IMR-90 (cell line): ENCODE measurements at regions not wholly inside any gene's neighbourhood (a gene's known extent, or its start where the extent isn't known, plus 50 kb on each side); places are given as distances from the start of the nearest gene placed in this dataset.

Source experiments
- ATAC-seq: fragments of 200-7000 bp; cut with Tn5 transposase; 2 replicates; pipeline ENCODE4 v1.9.1; 2020; ENCODE audit warnings: low read depth, mild to moderate bottlenecking, moderate library complexity
- BruUV-seq: library from RNA; stranded (reverse); fragments of 400-500 nt; replicated peaks from 2 replicates; lab custom pipeline; 2021; lab: Mats Ljungman, UMichigan
- CTCF ChIA-PET: fragments of 300-600 bp; formaldehyde crosslinking; extraction: SDS; loops from one replicate; lab custom pipeline; 2021; ENCODE audit warnings: antibody characterized with exemption; lab: Yijun Ruan, JAX
- POLR2A ChIA-PET: fragments of 300-600 bp; sonication (Branson Sonifier 250); formaldehyde crosslinking; loops from one replicate; lab custom pipeline; 2022; ENCODE audit warnings: antibody characterized with exemption; ENCODE audit not compliant: unreplicated experiment; lab: Charles Lee
- DNase-seq: peaks from one replicate; pipeline ENCODE4 v3.0.0; 2013
- H2AFZ ChIP-seq: replicated peaks from 2 replicates; pipeline ENCODE3; 2013; ENCODE audit warnings: low read length, mild to moderate bottlenecking; ENCODE audit not compliant: poor library complexity
- H2AK5ac ChIP-seq: 2 replicates; pipeline ENCODE4 v1.6.1; 2013; ENCODE audit warnings: low read depth, low read length, inconsistent platforms
- H2AK9ac ChIP-seq: replicated peaks from 2 replicates; pipeline ENCODE3; 2013; ENCODE audit warnings: mild to moderate bottlenecking, low read depth, low read length, moderate library complexity; ENCODE audit not compliant: poor library complexity
- H2BK120ac ChIP-seq: 2 replicates; pipeline ENCODE4 v1.6.1; 2013; ENCODE audit warnings: low read depth, low read length, inconsistent platforms
- H2BK15ac ChIP-seq: 3 replicates; pipeline ENCODE4 v1.6.1; 2013; ENCODE audit warnings: low read depth, low read length, inconsistent platforms
- H2BK20ac ChIP-seq: 2 replicates; pipeline ENCODE4 v1.6.1; 2013; ENCODE audit warnings: low read depth, mild to moderate bottlenecking, inconsistent platforms, low read length, moderate library complexity
- H2BK5ac ChIP-seq: 2 replicates; pipeline ENCODE4 v1.6.1; 2013; ENCODE audit warnings: mild to moderate bottlenecking, low read depth, low read length, inconsistent platforms; ENCODE audit not compliant: poor library complexity, severe bottlenecking
- H3K14ac ChIP-seq: replicated peaks from 2 replicates; pipeline ENCODE4 v1.6.1; 2013; ENCODE audit warnings: low read depth, low read length, inconsistent platforms
- H3K18ac ChIP-seq: 2 replicates; pipeline ENCODE4 v1.6.1; 2013; ENCODE audit warnings: low read depth, low read length, control low read depth
- H3K23ac ChIP-seq: 2 replicates; pipeline ENCODE4 v1.6.1; 2013; ENCODE audit warnings: low read depth, low read length, inconsistent platforms
- H3K27ac ChIP-seq: 2 replicates; pipeline ENCODE4 v1.5.1; 2013; ENCODE audit warnings: mild to moderate bottlenecking, control low read depth, low read length; ENCODE audit not compliant: insufficient read depth
- H3K27me3 ChIP-seq: 2 replicates; pipeline ENCODE4 v1.6.1; 2013; ENCODE audit warnings: low read length; ENCODE audit not compliant: control insufficient read depth, insufficient read depth
- H3K36me3 ChIP-seq: 2 replicates; pipeline ENCODE4 v1.6.1; 2013; ENCODE audit warnings: low read length, mixed read lengths; ENCODE audit not compliant: control insufficient read depth, insufficient read depth
- H3K4ac ChIP-seq: 2 replicates; pipeline ENCODE4 v1.6.1; 2013; ENCODE audit warnings: low read depth, low read length, inconsistent platforms
- H3K4me1 ChIP-seq: 2 replicates; pipeline ENCODE4 v1.6.1; 2013; ENCODE audit warnings: low read length, mixed read lengths; ENCODE audit not compliant: control insufficient read depth, insufficient read depth
- H3K4me2 ChIP-seq: 2 replicates; pipeline ENCODE4 v1.6.1; 2013; ENCODE audit warnings: low read depth, mild to moderate bottlenecking, control low read depth, low read length, moderate library complexity
- H3K4me3 ChIP-seq: 2 replicates; pipeline ENCODE4 v1.5.1; 2013; ENCODE audit warnings: low read depth, mild to moderate bottlenecking, control low read depth, low read length, moderate library complexity; ENCODE audit not compliant: insufficient read depth
- H3K56ac ChIP-seq: 2 replicates; pipeline ENCODE4 v1.6.1; 2013; ENCODE audit warnings: low read length, inconsistent platforms; ENCODE audit not compliant: insufficient read depth; ENCODE audit errors: extremely low read depth
- H3K79me1 ChIP-seq, 2 experiments: 2 replicates each; pipeline ENCODE4 v1.6.1; 2013; ENCODE audit warnings: low read length in 2 of 2, inconsistent platforms in 1 of 2, low read depth in 1 of 2
- H3K9ac ChIP-seq: 2 replicates; pipeline ENCODE4 v1.6.1; 2013; ENCODE audit warnings: low read depth, low read length, control low read depth
- H3K9me1 ChIP-seq: 2 replicates; pipeline ENCODE4 v1.6.1; 2013; ENCODE audit warnings: low read length, inconsistent platforms; ENCODE audit not compliant: insufficient read depth
- H3K9me3 ChIP-seq: 2 replicates; pipeline ENCODE4 v1.6.1; 2013; ENCODE audit warnings: low read length; ENCODE audit not compliant: control insufficient read depth, insufficient read depth
- H4K20me1 ChIP-seq: 2 replicates; pipeline ENCODE4 v1.6.1; 2013; ENCODE audit warnings: low read length, inconsistent platforms; ENCODE audit not compliant: insufficient read depth
- H4K5ac ChIP-seq: 2 replicates; pipeline ENCODE4 v1.6.1; 2013; ENCODE audit warnings: mild to moderate bottlenecking, low read depth, low read length, control low read depth
- H4K8ac ChIP-seq, 2 experiments: 2 replicates each; pipeline ENCODE4 v1.6.1; 2013; ENCODE audit warnings: low read depth in 2 of 2, low read length in 2 of 2, control low read depth in 1 of 2, inconsistent platforms in 1 of 2
- H4K91ac ChIP-seq: 2 replicates; pipeline ENCODE4 v1.6.1; 2013; ENCODE audit warnings: low read depth, low read length, inconsistent platforms; ENCODE audit not compliant: insufficient read depth
- BHLHE40 ChIP-seq: fragments of 150-350 bp; IDR thresholded peaks from 2 replicates; pipeline ENCODE4 v1.6.1; 2016; ENCODE audit warnings: mild to moderate bottlenecking, low read depth, low read length
- CEBPB ChIP-seq: IDR thresholded peaks from 2 replicates; pipeline ENCODE4 v1.6.1; 2012; ENCODE audit warnings: low read depth, low read length, improper control_type of control experiment
- CHD1 ChIP-seq: IDR thresholded peaks from 2 replicates; pipeline ENCODE4 v1.6.1; 2012; ENCODE audit warnings: low read depth, low read length, improper control_type of control experiment
- FOS ChIP-seq: fragments of 150-350 bp; IDR thresholded peaks from 2 replicates; pipeline ENCODE4 v1.6.1; 2016; ENCODE audit warnings: low read depth, low read length
- MAFK ChIP-seq: IDR thresholded peaks from 2 replicates; pipeline ENCODE4 v1.6.1; 2012; ENCODE audit warnings: low read depth, low read length, improper control_type of control experiment
- MAZ ChIP-seq: IDR thresholded peaks from 2 replicates; pipeline ENCODE4 v1.6.1; 2012; ENCODE audit warnings: low read depth, mild to moderate bottlenecking, low read length, improper control_type of control experiment, moderate library complexity, borderline replicate concordance
- MXI1 ChIP-seq: IDR thresholded peaks from 2 replicates; pipeline ENCODE4 v1.6.1; 2012; ENCODE audit warnings: low read depth, mild to moderate bottlenecking, low read length, moderate library complexity, borderline replicate concordance
- NFE2L2 ChIP-seq: fragments of 150-350 bp; IDR thresholded peaks from 2 replicates; pipeline ENCODE4 v1.6.1; 2016; ENCODE audit warnings: low read depth, mild to moderate bottlenecking, low read length
- POLR2A ChIP-seq: IDR thresholded peaks from 2 replicates; pipeline ENCODE4 v1.6.1; 2012; ENCODE audit warnings: mild to moderate bottlenecking, low read depth, low read length
- RAD21 ChIP-seq: IDR thresholded peaks from 2 replicates; pipeline ENCODE4 v1.6.1; 2012; ENCODE audit warnings: low read length, improper control_type of control experiment
- RCOR1 ChIP-seq: IDR thresholded peaks from 2 replicates; pipeline ENCODE4 v1.6.1; 2012; ENCODE audit warnings: mild to moderate bottlenecking, low read length, improper control_type of control experiment; ENCODE audit not compliant: insufficient replicate concordance
- WGBS, 2 experiments: methylation state at CpG; one replicate each; pipeline versions ENCODE4 v1.1.5 to v1.1.7; 2013; ENCODE audit warnings: missing lambda C conversion rate in 2 of 2; ENCODE audit not compliant: insufficient read length in 1 of 2; ENCODE audit errors: extremely low coverage in 2 of 2; 5-methylcytosine and 5-hydroxymethylcytosine counted together
- dilution Hi-C: fragments of 300-500 bp; cut with HindIII; formaldehyde crosslinking; loops from one replicate; pipeline ENCODE4 v1.14.3; 2018; ENCODE audit warnings: low sequenced_read_pairs; ENCODE audit not compliant: unreplicated experiment
- in situ Hi-C: fragments of 300-500 bp; cut with MboI; formaldehyde crosslinking; loops from 3 replicates; pipeline ENCODE4 v1.14.3; 2019; ENCODE audit warnings: low sequenced_read_pairs, inconsistent platforms, mixed read lengths
- intact Hi-C: fragments of 100-400 bp; cut with micrococcal nuclease; formaldehyde crosslinking; loops from 2 replicates; pipeline ENCODE4 v1.10.0; 2022
- TF ChIP-seq, protein P1 (sequence below): fragments of 150-350 bp; IDR thresholded peaks from 2 replicates; pipeline ENCODE4 v1.6.1; 2016; ENCODE audit warnings: low read depth, mild to moderate bottlenecking, low read length, moderate library complexity, borderline replicate concordance
- TF ChIP-seq, protein P2 (sequence below): conservative IDR thresholded peaks from 2 replicates; pipeline ENCODE4 v1.5.1; 2012; ENCODE audit warnings: mild to moderate bottlenecking, low read depth, low read length, improper control_type of control experiment
- TF ChIP-seq, protein P3 (sequence below): fragments of 150-350 bp; IDR thresholded peaks from 2 replicates; pipeline ENCODE4 v1.6.1; 2017; ENCODE audit warnings: mild to moderate bottlenecking, antibody characterized with exemption, low read length, low read depth

DNA sequence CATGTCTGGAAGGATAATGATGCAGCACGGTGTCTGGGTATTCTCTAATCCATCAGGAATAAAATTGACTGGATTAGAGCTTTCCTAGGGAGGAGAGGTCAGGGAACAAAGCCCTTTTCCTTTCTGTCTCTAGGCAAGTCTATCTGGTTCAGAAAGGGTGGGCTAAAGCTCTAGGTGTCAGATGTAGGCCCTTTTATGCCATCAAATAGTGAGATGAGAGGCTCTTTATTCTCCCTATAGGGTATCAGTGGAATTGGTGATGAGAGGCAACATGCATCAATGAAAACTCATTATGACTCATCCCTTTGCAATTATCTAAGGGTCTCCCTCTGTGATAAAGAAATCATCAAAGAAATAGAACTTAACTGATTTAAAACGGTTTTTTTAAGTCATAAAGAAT lies 328.0 kb upstream of the CRIM1 start:
- no peak overlapping the region for H2AK9ac ChIP-seq
- no peak overlapping the region for H4K91ac ChIP-seq
- ChIA-PET POLR2A (no interaction called here), CTCF (interaction anchor here (0.6 kb wide), 1 partner anchor 559 kb away, joined by 3 read pairs; no protein-coding TSS in a partner anchor)
- no peak overlapping the region for H3K27ac ChIP-seq
- no peak overlapping the region for H3K23ac ChIP-seq
- no peak overlapping the region for H3K4me3 ChIP-seq
- H3K56ac ChIP-seq: no peak overlapping the region
- H3K79me1 ChIP-seq: no peaks in the 10 kb centered on the region
- no peaks in the 10 kb centered on the region for H3K9me1 ChIP-seq
- no peak overlapping the region for H2AK5ac ChIP-seq
- no peak overlapping the region for H3K4me2 ChIP-seq
- H4K5ac ChIP-seq: no peak overlapping the region
- DNase-seq (no peak), ATAC-seq (no peak)
- no peak overlapping the region for H3K9ac ChIP-seq
- no peak overlapping the region for H2AFZ ChIP-seq
- BruUV-seq: no TSS peak
- no peak overlapping the region for H4K8ac ChIP-seq
- H2BK15ac ChIP-seq: no peak overlapping the region
- WGBS, 2 experiments: no CpG with 5 or more reads among the region's 2 CpGs
- TF ChIP-seq RAD21 (no peak), NFE2L2 (no peak), RCOR1 (no peak), POLR2A (no peak), BHLHE40 (no peak), MAZ (no peak), MXI1 (no peak), CEBPB (no peak), CHD1 (no peak), MAFK (no peak), FOS (no peak)
- TF ChIP-seq, protein P1, sequence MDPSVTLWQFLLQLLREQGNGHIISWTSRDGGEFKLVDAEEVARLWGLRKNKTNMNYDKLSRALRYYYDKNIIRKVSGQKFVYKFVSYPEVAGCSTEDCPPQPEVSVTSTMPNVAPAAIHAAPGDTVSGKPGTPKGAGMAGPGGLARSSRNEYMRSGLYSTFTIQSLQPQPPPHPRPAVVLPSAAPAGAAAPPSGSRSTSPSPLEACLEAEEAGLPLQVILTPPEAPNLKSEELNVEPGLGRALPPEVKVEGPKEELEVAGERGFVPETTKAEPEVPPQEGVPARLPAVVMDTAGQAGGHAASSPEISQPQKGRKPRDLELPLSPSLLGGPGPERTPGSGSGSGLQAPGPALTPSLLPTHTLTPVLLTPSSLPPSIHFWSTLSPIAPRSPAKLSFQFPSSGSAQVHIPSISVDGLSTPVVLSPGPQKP: no peak
- TF ChIP-seq, protein P2, sequence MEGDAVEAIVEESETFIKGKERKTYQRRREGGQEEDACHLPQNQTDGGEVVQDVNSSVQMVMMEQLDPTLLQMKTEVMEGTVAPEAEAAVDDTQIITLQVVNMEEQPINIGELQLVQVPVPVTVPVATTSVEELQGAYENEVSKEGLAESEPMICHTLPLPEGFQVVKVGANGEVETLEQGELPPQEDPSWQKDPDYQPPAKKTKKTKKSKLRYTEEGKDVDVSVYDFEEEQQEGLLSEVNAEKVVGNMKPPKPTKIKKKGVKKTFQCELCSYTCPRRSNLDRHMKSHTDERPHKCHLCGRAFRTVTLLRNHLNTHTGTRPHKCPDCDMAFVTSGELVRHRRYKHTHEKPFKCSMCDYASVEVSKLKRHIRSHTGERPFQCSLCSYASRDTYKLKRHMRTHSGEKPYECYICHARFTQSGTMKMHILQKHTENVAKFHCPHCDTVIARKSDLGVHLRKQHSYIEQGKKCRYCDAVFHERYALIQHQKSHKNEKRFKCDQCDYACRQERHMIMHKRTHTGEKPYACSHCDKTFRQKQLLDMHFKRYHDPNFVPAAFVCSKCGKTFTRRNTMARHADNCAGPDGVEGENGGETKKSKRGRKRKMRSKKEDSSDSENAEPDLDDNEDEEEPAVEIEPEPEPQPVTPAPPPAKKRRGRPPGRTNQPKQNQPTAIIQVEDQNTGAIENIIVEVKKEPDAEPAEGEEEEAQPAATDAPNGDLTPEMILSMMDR: no peak
- TF ChIP-seq, protein P3, sequence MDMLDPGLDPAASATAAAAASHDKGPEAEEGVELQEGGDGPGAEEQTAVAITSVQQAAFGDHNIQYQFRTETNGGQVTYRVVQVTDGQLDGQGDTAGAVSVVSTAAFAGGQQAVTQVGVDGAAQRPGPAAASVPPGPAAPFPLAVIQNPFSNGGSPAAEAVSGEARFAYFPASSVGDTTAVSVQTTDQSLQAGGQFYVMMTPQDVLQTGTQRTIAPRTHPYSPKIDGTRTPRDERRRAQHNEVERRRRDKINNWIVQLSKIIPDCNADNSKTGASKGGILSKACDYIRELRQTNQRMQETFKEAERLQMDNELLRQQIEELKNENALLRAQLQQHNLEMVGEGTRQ: no peak
- dilution Hi-C loops: no loop called here
- no peak overlapping the region for H3K18ac ChIP-seq
- no peaks in the 10 kb centered on the region for H4K20me1 ChIP-seq
- no peak overlapping the region for H2BK120ac ChIP-seq
- no peaks in the 10 kb centered on the region for H3K9me3 ChIP-seq
- intact Hi-C loops: no loop called here
- H2BK5ac ChIP-seq: no peak overlapping the region
- H2BK20ac ChIP-seq: no peak overlapping the region
- no peak overlapping the region for H3K4ac ChIP-seq
- H3K36me3 ChIP-seq: no peaks in the 10 kb centered on the region
- H3K4me1 ChIP-seq: no peaks in the 10 kb centered on the region
- no peak overlapping the region for H3K14ac ChIP-seq
- H3K27me3 ChIP-seq: no peaks in the 10 kb centered on the region
- in situ Hi-C loops: no loop called here
